Ovary (tissue), 3 donors: ENCODE measurements at regions not wholly inside any gene's neighbourhood (a gene's known extent, or its start where the extent isn't known, plus 50 kb on each side); places are given as distances from the start of the nearest gene placed in this dataset.

Experiments
- EP300 ChIP-seq: sonication (generic); formaldehyde crosslinking; IDR thresholded peaks from one replicate; pipeline ENCODE4 v1.6.1; 2017; ENCODE audit warnings: antibody characterized with exemption
- TF ChIP-seq, protein P1 (sequence below), 3 donors: fragments of 450-650 bp in 2 of 3; fragments of 200-600 bp in 1 of 3; IDR thresholded peaks; one replicate each; pipeline versions ENCODE4 v1.5.1 to v1.8.0; 2016 to 2022; ENCODE audit warnings: antibody characterized with exemption in 3 of 3, mild to moderate bottlenecking in 1 of 3
- donor health status: DM: no; HTN: no; CAD: no.

DNA sequence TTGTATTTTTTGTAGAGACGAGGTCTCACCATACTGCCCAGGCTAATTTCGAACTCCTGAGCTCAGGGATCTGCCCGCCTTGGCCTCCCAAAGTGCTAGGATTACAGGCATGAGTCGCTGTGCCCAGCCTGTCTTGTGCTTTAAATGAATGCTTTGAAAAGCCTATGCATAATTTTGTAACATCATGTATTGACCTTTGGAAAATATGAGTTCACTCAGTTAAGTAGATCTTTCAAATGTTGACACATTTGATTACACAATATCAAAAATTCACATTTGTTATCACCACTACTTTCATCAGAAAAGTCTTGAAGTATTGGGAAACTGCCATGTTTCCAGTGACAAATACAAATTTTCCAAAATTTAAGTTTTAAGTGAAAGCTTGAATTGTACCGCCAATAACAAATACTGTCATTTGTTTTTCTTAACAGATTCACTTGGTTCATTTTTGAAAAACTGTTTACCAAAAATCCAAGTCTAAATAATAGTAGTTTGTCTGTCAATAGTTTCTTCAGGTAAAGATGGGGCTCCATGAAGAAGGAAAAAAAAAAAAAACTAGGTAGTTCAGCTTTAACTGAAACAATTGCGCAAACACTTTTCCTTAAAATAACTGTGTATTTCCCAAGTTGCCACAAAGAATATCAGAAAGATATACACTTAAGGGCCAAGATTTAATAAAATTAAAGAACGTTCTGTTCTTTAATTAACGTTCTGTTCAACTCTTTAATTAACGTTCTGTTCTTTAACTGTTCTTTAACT lies 233.2 kb upstream of the NR5A2 start:
- TF ChIP-seq, protein P1, sequence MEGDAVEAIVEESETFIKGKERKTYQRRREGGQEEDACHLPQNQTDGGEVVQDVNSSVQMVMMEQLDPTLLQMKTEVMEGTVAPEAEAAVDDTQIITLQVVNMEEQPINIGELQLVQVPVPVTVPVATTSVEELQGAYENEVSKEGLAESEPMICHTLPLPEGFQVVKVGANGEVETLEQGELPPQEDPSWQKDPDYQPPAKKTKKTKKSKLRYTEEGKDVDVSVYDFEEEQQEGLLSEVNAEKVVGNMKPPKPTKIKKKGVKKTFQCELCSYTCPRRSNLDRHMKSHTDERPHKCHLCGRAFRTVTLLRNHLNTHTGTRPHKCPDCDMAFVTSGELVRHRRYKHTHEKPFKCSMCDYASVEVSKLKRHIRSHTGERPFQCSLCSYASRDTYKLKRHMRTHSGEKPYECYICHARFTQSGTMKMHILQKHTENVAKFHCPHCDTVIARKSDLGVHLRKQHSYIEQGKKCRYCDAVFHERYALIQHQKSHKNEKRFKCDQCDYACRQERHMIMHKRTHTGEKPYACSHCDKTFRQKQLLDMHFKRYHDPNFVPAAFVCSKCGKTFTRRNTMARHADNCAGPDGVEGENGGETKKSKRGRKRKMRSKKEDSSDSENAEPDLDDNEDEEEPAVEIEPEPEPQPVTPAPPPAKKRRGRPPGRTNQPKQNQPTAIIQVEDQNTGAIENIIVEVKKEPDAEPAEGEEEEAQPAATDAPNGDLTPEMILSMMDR (IDR thresholded peaks at IDR 0.05) = no peak
- no peak for TF ChIP-seq EP300
